Kidney (tissue), 13 donors: ENCODE measurements at regions not wholly inside any gene's neighbourhood (a gene's known extent, or its start where the extent isn't known, plus 50 kb on each side); places are given as distances from the start of the nearest gene placed in this dataset.
"Not testable (repeated sequence)": the region's sequence is repeated elsewhere in the genome, so short reads cannot be mapped to it uniquely, and the experiment has no call there.

ENCODE experiments used
- DNase-seq, 5 donors: peaks; one replicate each; pipeline ENCODE4 v3.0.0-alpha.2; 2013 to 2020
- FAIRE-seq: peaks from 2 replicates; lab custom pipeline; 2012; peaks lifted over from hg19 to GRCh38; lab: Jason Lieb, UNC
- H3K27ac ChIP-seq, 2 donors: one replicate each; pipeline ENCODE4 v1.7.0; 2013; ENCODE audit warnings: low read depth in 2 of 2, low read length in 2 of 2, inconsistent platforms in 1 of 2
- H3K27me3 ChIP-seq: one replicate; pipeline ENCODE4 v1.7.1; 2013; ENCODE audit warnings: low read length, inconsistent platforms; ENCODE audit not compliant: control insufficient read depth, insufficient read depth
- H3K36me3 ChIP-seq, 3 donors: one replicate each; pipeline versions ENCODE4 v1.7.0 to v1.7.1; 2013; ENCODE audit warnings: low read length in 3 of 3, control low read depth in 1 of 3, inconsistent platforms in 1 of 3; ENCODE audit not compliant: insufficient read depth in 3 of 3, control insufficient read depth in 2 of 3
- H3K4me1 ChIP-seq, 3 donors: one replicate each; pipeline versions ENCODE4 v1.7.0 to v1.7.1; 2013; ENCODE audit warnings: low read length in 3 of 3, inconsistent platforms in 1 of 3, low read depth in 1 of 3; ENCODE audit not compliant: control insufficient read depth in 2 of 3, insufficient read depth in 2 of 3
- H3K4me3 ChIP-seq, 3 donors: one replicate each; pipeline versions ENCODE4 v1.7.0 to v1.8.1; 2013; ENCODE audit warnings: low read length in 3 of 3, control low read depth in 1 of 3, inconsistent platforms in 1 of 3
- H3K9ac ChIP-seq, 3 donors: one replicate each; pipeline versions ENCODE4 v1.7.0 to v1.7.1; 2013; ENCODE audit warnings: low read length in 3 of 3, control low read depth in 1 of 3, inconsistent platforms in 1 of 3
- H3K9me3 ChIP-seq, 3 donors: one replicate each; pipeline versions ENCODE4 v1.7.0 to v1.7.1; 2013; ENCODE audit warnings: low read length in 3 of 3, control low read depth in 1 of 3, inconsistent platforms in 1 of 3; ENCODE audit not compliant: control insufficient read depth in 2 of 3, insufficient read depth in 1 of 3
- CTCF ChIP-seq: IDR thresholded peaks from 3 replicates; pipeline ENCODE4 v1.5.1; 2012; ENCODE audit warnings: mild to moderate bottlenecking, moderate library complexity, borderline replicate concordance; ENCODE audit not compliant: insufficient read depth; ENCODE audit errors: extremely low read depth
- intact Hi-C: fragments of 100-400 bp; cut with DNase I; formaldehyde crosslinking; loops from one replicate; pipeline ENCODE4 v1.11.1; 2022
- donor health status: control.
- donor health status: control.
- donor health status: control.
- donor health status: control.
- donor health status: control.
- donor health status: DM: yes; HTN: yes; CAD: no.
- donor health status: Normal renal cell carcinoma (clear cell type).

DNA sequence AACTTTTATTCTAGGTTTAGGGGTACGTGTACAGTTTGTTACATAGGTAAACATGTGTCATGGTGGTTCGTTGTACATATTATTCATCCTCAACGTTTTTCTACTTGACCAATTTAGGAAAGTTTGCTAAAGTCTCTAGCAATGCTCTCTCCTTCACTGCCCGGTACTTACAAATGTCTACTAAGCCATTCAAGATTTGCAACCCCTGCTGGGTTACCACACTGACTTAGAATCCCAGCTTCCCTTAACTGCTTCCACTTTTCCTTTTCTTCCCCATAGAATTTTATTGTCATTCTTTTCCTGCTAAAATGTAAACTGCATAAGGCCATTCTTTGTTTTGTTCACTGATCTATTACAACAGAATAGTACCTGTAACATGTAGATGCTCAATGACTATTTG lies 97.4 kb downstream of the SMPDL3A start:
- no peaks in the 10 kb centered on the region for H3K9me3 ChIP-seq
- no peak overlapping the region for H3K9ac ChIP-seq
- TF ChIP-seq CTCF: no peak
- FAIRE-seq (no peak), DNase-seq (no peak)
- H3K4me1 ChIP-seq: no peaks in the 10 kb centered on the region
- H3K4me3 ChIP-seq: no peak overlapping the region
- H3K27ac ChIP-seq: no peak overlapping the region
- no peaks in the 10 kb centered on the region for H3K36me3 ChIP-seq
- H3K27me3 ChIP-seq: no peaks in the 10 kb centered on the region
- intact Hi-C loops: no loop called here

DNA sequence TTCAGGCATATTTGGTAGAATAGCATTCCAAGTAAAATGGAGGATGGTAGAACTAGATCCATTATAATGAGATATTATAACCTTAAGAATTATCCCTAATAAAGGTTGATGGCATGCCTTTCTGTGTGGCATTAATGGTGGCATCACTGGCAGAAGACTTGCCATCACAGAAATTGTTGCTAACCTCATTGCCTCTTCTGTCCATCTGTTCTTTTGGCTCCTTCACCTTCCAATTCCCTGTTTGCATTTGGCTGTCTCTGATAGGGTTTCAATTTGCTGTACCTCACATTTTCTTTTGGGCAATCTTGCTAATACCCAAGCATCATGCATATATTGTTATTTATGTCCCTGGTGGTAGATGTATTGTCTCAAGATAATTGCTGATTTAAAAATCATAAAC lies 98.9 kb downstream of the SMPDL3A start:
- no peak for FAIRE-seq
- no peak for TF ChIP-seq CTCF

DNA sequence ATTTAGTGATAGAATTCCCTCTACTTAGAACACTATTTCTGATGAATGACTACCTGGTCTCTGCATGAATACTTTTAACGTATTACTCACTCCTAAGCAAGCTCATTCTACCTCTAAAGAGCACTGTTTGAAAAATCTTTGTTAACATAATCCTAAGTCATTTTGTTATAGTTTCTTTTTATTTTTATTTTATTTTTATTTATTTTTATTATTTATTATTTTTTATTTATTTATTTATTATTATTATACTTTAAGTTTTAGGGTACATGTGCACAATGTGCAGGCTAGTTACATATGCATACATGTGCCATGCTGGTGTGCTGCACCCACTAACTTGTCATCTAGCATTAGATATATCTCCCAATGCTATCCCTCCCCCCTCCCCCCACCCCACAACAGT lies 99.6 kb downstream of the SMPDL3A start:
- FAIRE-seq, H3K36me3 ChIP-seq, H3K27ac ChIP-seq, H3K9me3 ChIP-seq, intact Hi-C loops, H3K27me3 ChIP-seq, DNase-seq, H3K4me3 ChIP-seq, H3K4me1 ChIP-seq, H3K9ac ChIP-seq: not testable (repeated sequence)

More for the DNA sequence above, 98.9 kb downstream of the SMPDL3A start:
- no peak for DNase-seq
- no peaks in the 10 kb centered on the region for H3K9me3 ChIP-seq
- no peak overlapping the region for H3K27ac ChIP-seq
- no peak overlapping the region for H3K4me3 ChIP-seq
- H3K27me3 ChIP-seq: no peaks in the 10 kb centered on the region
- H3K4me1 ChIP-seq: no peaks in the 10 kb centered on the region
- no peak overlapping the region for H3K9ac ChIP-seq
- no peaks in the 10 kb centered on the region for H3K36me3 ChIP-seq
- intact Hi-C loops: no loop called here

- FAIRE-seq: no peak
- intact Hi-C loops: no loop called here
- no peak overlapping the region for H3K27ac ChIP-seq
These were observed 101.2 kb downstream of the SMPDL3A start for GRCh38 chr6:122890250-122890649.

More at GRCh38 chr6:122890250-122890649, 101.2 kb downstream of the SMPDL3A start:
- Histone ChIP-seq H3K36me3 (no peaks in the 10 kb centered on the region), H3K27me3 (no peaks in the 10 kb centered on the region), H3K4me3 (no peak overlapping the region), H3K9me3 (no peaks in the 10 kb centered on the region), H3K4me1 (no peaks in the 10 kb centered on the region), H3K9ac (no peak overlapping the region)
- no peak for TF ChIP-seq CTCF
- no peak for DNase-seq
